ENCODE measurements at regions not wholly inside any gene's neighbourhood (a gene's known extent, or its start where the extent isn't known, plus 50 kb on each side); places are given as distances from the start of the nearest gene placed in this dataset.
A peak's percentile ranks its signal among the peaks of the same experiment; 100 is the strongest.

- TF ChIP-seq GATA1 (IDR thresholded peaks at IDR 0.05; ENCODE audit: low read depth, low read length) (no peak), POLR2A (IDR thresholded peaks at IDR 0.05; ENCODE audit: low read length) (no peak)
- no peak for DNase-seq
These were observed 214.0 kb upstream of the CDH13 start for GRCh38 chr16:82412770-82413169.

DNA sequence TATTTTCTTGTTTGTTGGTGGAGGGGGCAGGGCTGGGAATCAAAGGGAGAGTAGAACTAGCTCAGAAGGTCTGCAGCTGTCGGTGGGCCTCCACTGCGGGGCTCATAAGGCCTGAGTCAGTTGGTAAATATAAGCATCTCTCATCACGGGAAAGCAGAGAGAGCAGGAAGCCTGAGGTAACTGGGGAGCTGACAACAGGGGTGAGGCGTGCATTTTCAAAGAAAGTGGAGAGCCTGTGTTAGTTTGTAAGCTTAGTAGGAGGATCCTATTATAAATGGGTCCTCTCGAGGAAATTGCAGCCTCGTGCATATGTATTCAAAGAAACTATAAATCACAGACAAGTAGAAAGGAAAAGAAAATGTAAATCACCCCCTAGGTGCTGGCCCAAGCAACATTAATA is 221.0 kb upstream of the CDH13 start:
- no peak for TF ChIP-seq GATA1 (IDR thresholded peaks at IDR 0.05; ENCODE audit: low read depth, low read length)
- no peak for TF ChIP-seq POLR2A (IDR thresholded peaks at IDR 0.05; ENCODE audit: low read length)
- DNase-seq, result no peak

DNA sequence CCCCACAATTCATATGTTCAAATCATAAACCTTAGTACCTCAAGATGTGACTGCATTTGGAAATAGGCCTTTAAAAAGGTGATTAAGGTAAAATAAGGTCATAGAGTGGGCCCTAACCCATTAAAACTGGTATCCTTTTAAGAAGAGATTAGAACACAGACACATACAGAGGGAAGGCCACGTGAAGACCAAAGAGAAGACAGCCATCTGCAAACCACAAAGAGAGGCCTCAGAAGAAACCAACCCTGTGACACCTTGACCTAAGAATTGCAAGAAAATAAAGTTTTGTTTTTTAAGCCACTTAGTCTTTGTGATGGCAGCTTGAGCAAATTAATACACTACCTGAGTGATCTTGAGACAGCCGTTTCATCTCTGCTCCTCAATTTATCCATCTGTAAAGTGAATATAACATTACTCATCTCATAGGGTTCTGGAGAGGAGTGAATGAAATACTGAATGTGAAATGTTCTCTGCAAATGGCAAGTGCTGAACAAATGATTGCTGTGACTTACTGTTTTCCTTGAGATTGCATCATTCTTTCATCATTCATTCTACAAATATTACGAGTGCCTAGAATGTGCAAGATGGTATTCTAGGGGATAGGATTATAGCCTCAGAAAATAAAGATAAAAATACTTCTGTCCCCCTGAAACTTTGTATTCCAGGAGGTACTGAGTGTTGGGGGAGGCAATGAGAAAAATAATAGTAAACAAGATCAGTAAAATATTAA is 222.0 kb upstream of the CDH13 start:
- peak in 1 of 2 experiments; percentile 4 for DNase-seq
- TF ChIP-seq GATA1 (IDR thresholded peaks at IDR 0.05; ENCODE audit: low read depth, low read length), result no peak
- no peak for TF ChIP-seq POLR2A (IDR thresholded peaks at IDR 0.05; ENCODE audit: low read length)

GRCh38 chr16:82402665-82403218 is 224.0 kb upstream of the CDH13 start:
- TF ChIP-seq GATA1 (IDR thresholded peaks at IDR 0.05; ENCODE audit: low read depth, low read length) (no peak), POLR2A (IDR thresholded peaks at IDR 0.05; ENCODE audit: low read length) (no peak)
- no peak for DNase-seq

GRCh38 chr16:82400046-82400445 is 226.7 kb upstream of the CDH13 start:
- TF ChIP-seq POLR2A (IDR thresholded peaks at IDR 0.05; ENCODE audit: low read length) (no peak), GATA1 (IDR thresholded peaks at IDR 0.05; ENCODE audit: low read depth, low read length) (no peak)
- no peak for DNase-seq

DNA sequence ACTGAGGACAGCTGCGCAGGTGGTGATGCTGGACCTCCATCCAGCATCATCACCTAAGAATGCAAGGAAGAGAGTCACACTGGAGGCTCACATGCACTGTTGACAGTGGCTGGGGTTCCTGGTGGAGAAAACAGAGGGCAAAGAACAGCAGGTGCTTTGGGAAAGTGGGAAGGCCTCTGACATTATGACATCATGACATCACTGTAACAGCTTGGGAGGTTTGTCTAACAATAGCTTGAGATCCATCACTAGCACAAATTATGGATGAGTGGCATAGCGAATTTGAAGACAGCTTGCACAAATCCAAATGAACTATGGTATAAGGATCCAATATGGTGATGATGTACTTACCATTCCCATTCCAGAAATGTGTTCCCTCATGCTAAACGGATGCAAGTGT is 226.5 kb upstream of the MPHOSPH6 start:
- no peak for DNase-seq
- TF ChIP-seq POLR2A (IDR thresholded peaks at IDR 0.05; ENCODE audit: low read length), result no peak

GRCh38 chr16:82395212-82395611 is 225.2 kb upstream of the MPHOSPH6 start:
- DNase-seq, result no peak
- TF ChIP-seq GATA1 (IDR thresholded peaks at IDR 0.05; ENCODE audit: low read depth, low read length), result no peak
- no peak for TF ChIP-seq POLR2A (IDR thresholded peaks at IDR 0.05; ENCODE audit: low read length)

- DNase-seq, result no peak
These were observed 221.7 kb upstream of the MPHOSPH6 start for GRCh38 chr16:82391690-82392089.

GRCh38 chr16:82389956-82390650 is 220.1 kb upstream of the MPHOSPH6 start:
- DNase-seq, result no peak
- TF ChIP-seq GATA1 (IDR thresholded peaks at IDR 0.05; ENCODE audit: low read depth, low read length) (no peak), POLR2A (IDR thresholded peaks at IDR 0.05; ENCODE audit: low read length) (no peak)

More at GRCh38 chr16:82391690-82392089, 221.7 kb upstream of the MPHOSPH6 start:
- TF ChIP-seq GATA1 (IDR thresholded peaks at IDR 0.05; ENCODE audit: low read depth, low read length), result no peak
- no peak for TF ChIP-seq POLR2A (IDR thresholded peaks at IDR 0.05; ENCODE audit: low read length)

- TF ChIP-seq GATA1 (IDR thresholded peaks at IDR 0.05; ENCODE audit: low read depth, low read length) (no peak), POLR2A (IDR thresholded peaks at IDR 0.05; ENCODE audit: low read length) (no peak)
- DNase-seq, result no peak
These were observed 216.7 kb upstream of the MPHOSPH6 start for GRCh38 chr16:82386761-82387160.

DNA sequence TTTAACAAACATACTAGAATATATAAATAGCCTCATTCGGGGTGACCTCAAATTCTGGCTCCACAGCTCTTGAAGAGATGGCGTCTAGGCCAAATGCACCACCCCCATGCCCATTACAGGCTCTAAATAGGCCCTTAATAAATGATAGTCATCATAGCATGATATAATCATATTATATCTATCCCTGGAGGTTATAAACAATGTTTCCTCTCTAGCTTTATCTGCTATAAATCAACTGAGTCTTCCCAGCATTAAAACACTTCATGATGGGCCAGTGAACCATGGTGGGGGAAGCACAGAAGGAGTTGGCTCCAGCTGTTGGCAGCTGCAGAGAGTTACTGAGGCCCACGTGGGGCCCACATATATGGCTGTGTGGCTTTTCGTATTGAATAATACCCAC is 214.9 kb upstream of the MPHOSPH6 start:
- no peak for TF ChIP-seq POLR2A (IDR thresholded peaks at IDR 0.05; ENCODE audit: low read length)
- no peak for TF ChIP-seq GATA1 (IDR thresholded peaks at IDR 0.05; ENCODE audit: low read depth, low read length)

DNA sequence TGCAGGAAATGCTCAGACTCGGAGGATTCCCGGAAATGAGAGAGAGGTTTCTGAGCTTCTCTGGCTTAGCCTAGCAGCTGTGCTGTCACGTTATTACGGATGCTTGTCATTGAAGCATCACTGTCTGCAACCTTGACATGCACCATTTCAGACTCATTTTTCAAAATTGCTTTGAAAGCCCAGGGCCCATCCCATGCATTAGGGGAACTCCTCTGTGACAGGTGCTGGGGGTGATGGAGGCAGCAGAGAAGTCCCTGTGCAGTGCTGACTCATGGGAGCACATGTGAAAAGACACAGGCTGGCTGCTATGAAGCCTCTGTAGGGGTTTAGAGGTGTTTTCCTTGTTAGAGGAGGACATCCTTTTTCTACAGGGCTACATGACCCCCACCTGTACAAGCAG is 214.0 kb upstream of the MPHOSPH6 start:
- no peak for DNase-seq

More for the DNA sequence above, 214.9 kb upstream of the MPHOSPH6 start:
- DNase-seq, result no peak

GRCh38 chr16:82382521-82382920 is 212.5 kb upstream of the MPHOSPH6 start:
- TF ChIP-seq POLR2A (IDR thresholded peaks at IDR 0.05; ENCODE audit: low read length), result no peak
- no peak for TF ChIP-seq GATA1 (IDR thresholded peaks at IDR 0.05; ENCODE audit: low read depth, low read length)
- DNase-seq, result no peak

More for the DNA sequence above, 214.0 kb upstream of the MPHOSPH6 start:
- TF ChIP-seq GATA1 (IDR thresholded peaks at IDR 0.05; ENCODE audit: low read depth, low read length), result no peak
- no peak for TF ChIP-seq POLR2A (IDR thresholded peaks at IDR 0.05; ENCODE audit: low read length)

- no peak for DNase-seq
- TF ChIP-seq GATA1 (IDR thresholded peaks at IDR 0.05; ENCODE audit: low read depth, low read length) (no peak), POLR2A (IDR thresholded peaks at IDR 0.05; ENCODE audit: low read length) (no peak)
These were observed 209.5 kb upstream of the MPHOSPH6 start for GRCh38 chr16:82379551-82379950.

DNA sequence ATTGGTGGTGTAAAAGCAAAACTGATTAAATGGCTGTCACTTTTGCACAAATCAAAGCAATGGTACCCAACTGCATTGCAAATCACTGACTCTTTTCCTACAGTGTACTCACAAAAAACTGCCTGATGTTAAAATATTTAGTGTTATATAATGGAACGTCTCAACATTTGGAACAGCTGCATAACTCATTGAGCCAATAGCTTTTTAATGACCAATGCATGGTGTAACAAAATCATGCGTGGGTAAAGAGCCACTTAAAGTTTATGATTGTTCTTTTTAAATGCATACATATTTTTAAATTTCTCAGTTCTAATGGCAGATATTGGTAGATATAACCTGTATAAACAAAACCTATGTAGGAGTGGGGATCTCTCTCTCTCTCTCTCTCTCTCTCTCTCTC is 204.0 kb upstream of the MPHOSPH6 start:
- TF ChIP-seq GATA1 (IDR thresholded peaks at IDR 0.05; ENCODE audit: low read depth, low read length) (no peak), POLR2A (IDR thresholded peaks at IDR 0.05; ENCODE audit: low read length) (no peak)
- no peak for DNase-seq

Measured in erythroblast (primary cell).